WTC11 (cell line): ENCODE measurements at regions not wholly inside any gene's neighbourhood (a gene's known extent, or its start where the extent isn't known, plus 50 kb on each side); places are given as distances from the start of the nearest gene placed in this dataset.

ENCODE experiments used
- ATAC-seq: fragments of 200-7000 bp; cut with Tn5 transposase; 2 replicates; pipeline ENCODE4 v1.10.0; 2021; ENCODE audit warnings: mild to moderate bottlenecking, moderate library complexity
- CTCF ChIA-PET: fragments of 300-600 bp; sonication (Branson Sonifier 250); formaldehyde crosslinking; loops from one replicate; lab custom pipeline; 2021; ENCODE audit warnings: antibody characterized with exemption; lab: Charles Lee
- POLR2A ChIA-PET: fragments of 350-600 bp; sonication (Branson Sonifier 250); formaldehyde crosslinking; loops from one replicate; lab custom pipeline; 2021; ENCODE audit warnings: antibody characterized with exemption; lab: Charles Lee
- DNase-seq: peaks from one replicate; pipeline ENCODE4 v3.0.0; 2021; ENCODE audit warnings: low spot score
- H3K27ac Mint-ChIP-seq: 2 replicates; pipeline ENCODE4 v1.8.0; 2021; ENCODE audit warnings: mixed read lengths
- H3K27me3 Mint-ChIP-seq: 2 replicates; pipeline ENCODE4 v1.8.0; 2021; ENCODE audit warnings: low read depth, mild to moderate bottlenecking, moderate library complexity, mixed read lengths
- H3K36me3 Mint-ChIP-seq: 2 replicates; pipeline ENCODE4 v1.8.0; 2021; ENCODE audit warnings: mixed read lengths
- H3K4me1 Mint-ChIP-seq: 2 replicates; pipeline ENCODE4 v1.8.0; 2022; ENCODE audit warnings: mixed read lengths
- H3K4me3 Mint-ChIP-seq: 2 replicates; pipeline ENCODE4 v1.8.0; 2021; ENCODE audit warnings: mild to moderate bottlenecking, moderate library complexity, mixed read lengths
- H3K9me3 Mint-ChIP-seq: 2 replicates; pipeline ENCODE4 v1.8.0; 2021; ENCODE audit warnings: mixed read lengths
- AFF4 ChIP-seq: sonication (generic); formaldehyde crosslinking; IDR thresholded peaks from 2 replicates; pipeline ENCODE4 v1.8.1; 2023; ENCODE audit warnings: mild to moderate bottlenecking, missing genetic modification reagents, borderline replicate concordance
- CTCF ChIP-seq: fragments of 200-600 bp; IDR thresholded peaks from 2 replicates; pipeline ENCODE4 v1.8.0; 2022; ENCODE audit warnings: antibody characterized with exemption
- JUN ChIP-seq: sonication (generic); formaldehyde crosslinking; IDR thresholded peaks from 2 replicates; pipeline ENCODE4 v1.8.0; 2023; ENCODE audit warnings: mild to moderate bottlenecking, missing genetic modification reagents
- KAT7 ChIP-seq: sonication (generic); formaldehyde crosslinking; IDR thresholded peaks from 2 replicates; pipeline ENCODE4 v1.8.1; 2023; ENCODE audit warnings: missing genetic modification reagents, mild to moderate bottlenecking, borderline replicate concordance
- MAX ChIP-seq: sonication (generic); formaldehyde crosslinking; IDR thresholded peaks from 2 replicates; pipeline ENCODE4 v1.8.0; 2022; ENCODE audit warnings: mild to moderate bottlenecking, missing genetic modification reagents
- NFYB ChIP-seq: sonication (generic); formaldehyde crosslinking; conservative IDR thresholded peaks from 2 replicates; pipeline ENCODE4 v1.8.0; 2022; ENCODE audit warnings: low read depth, missing genetic modification reagents
- RORB ChIP-seq: fragments of 250-450 bp; sonication (Bioruptor Pico); IDR thresholded peaks from 2 replicates; pipeline ENCODE4 v1.9.0; 2021; ENCODE audit warnings: mild to moderate bottlenecking
- TCF7 ChIP-seq: sonication (generic); formaldehyde crosslinking; IDR thresholded peaks from 2 replicates; pipeline ENCODE4 v1.8.0; 2022; ENCODE audit warnings: mild to moderate bottlenecking, low read depth, missing genetic modification reagents, moderate library complexity
- ZNF219 ChIP-seq: sonication (generic); formaldehyde crosslinking; IDR thresholded peaks from 2 replicates; pipeline ENCODE4 v1.8.0; 2023; ENCODE audit warnings: missing genetic modification reagents, mild to moderate bottlenecking, borderline replicate concordance
- ZNF263 ChIP-seq: sonication (generic); formaldehyde crosslinking; IDR thresholded peaks from 2 replicates; pipeline ENCODE4 v1.8.1; 2022; ENCODE audit warnings: low read depth, mild to moderate bottlenecking, moderate library complexity, missing genetic modification reagents
- TF ChIP-seq, protein P1 (sequence below): sonication (generic); formaldehyde crosslinking; IDR thresholded peaks from 2 replicates; pipeline ENCODE4 v1.8.1; 2023; ENCODE audit warnings: mild to moderate bottlenecking, moderate library complexity, missing genetic modification reagents
- TF ChIP-seq, protein P2 (sequence below): sonication (generic); formaldehyde crosslinking; conservative IDR thresholded peaks from 2 replicates; pipeline ENCODE4 v1.8.1; 2023; ENCODE audit warnings: mild to moderate bottlenecking, low read depth, missing genetic modification reagents, moderate library complexity

- ATAC-seq (no peak), DNase-seq (no peak)
- H3K27me3 Mint-ChIP-seq: no peaks in the 10 kb centered on the region
- no peak overlapping the region for H3K4me3 Mint-ChIP-seq
- ChIA-PET CTCF (no interaction called here), POLR2A (no interaction called here)
- TF ChIP-seq TCF7 (CRISPR knock-in tag) (no peak), JUN (CRISPR knock-in tag) (no peak), RORB (CRISPR knock-in tag) (no peak), ZNF263 (CRISPR knock-in tag) (no peak), KAT7 (CRISPR knock-in tag) (no peak), MAX (CRISPR knock-in tag) (no peak), AFF4 (CRISPR knock-in tag) (no peak), NFYB (no peak), ZNF219 (CRISPR knock-in tag) (no peak), CTCF (no peak)
- TF ChIP-seq, protein P1, sequence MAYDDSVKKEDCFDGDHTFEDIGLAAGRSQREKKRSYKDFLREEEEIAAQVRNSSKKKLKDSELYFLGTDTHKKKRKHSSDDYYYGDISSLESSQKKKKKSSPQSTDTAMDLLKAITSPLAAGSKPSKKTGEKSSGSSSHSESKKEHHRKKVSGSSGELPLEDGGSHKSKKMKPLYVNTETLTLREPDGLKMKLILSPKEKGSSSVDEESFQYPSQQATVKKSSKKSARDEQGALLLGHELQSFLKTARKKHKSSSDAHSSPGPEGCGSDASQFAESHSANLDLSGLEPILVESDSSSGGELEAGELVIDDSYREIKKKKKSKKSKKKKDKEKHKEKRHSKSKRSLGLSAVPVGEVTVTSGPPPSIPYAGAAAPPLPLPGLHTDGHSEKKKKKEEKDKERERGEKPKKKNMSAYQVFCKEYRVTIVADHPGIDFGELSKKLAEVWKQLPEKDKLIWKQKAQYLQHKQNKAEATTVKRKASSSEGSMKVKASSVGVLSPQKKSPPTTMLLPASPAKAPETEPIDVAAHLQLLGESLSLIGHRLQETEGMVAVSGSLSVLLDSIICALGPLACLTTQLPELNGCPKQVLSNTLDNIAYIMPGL: no peak
- TF ChIP-seq, protein P2, sequence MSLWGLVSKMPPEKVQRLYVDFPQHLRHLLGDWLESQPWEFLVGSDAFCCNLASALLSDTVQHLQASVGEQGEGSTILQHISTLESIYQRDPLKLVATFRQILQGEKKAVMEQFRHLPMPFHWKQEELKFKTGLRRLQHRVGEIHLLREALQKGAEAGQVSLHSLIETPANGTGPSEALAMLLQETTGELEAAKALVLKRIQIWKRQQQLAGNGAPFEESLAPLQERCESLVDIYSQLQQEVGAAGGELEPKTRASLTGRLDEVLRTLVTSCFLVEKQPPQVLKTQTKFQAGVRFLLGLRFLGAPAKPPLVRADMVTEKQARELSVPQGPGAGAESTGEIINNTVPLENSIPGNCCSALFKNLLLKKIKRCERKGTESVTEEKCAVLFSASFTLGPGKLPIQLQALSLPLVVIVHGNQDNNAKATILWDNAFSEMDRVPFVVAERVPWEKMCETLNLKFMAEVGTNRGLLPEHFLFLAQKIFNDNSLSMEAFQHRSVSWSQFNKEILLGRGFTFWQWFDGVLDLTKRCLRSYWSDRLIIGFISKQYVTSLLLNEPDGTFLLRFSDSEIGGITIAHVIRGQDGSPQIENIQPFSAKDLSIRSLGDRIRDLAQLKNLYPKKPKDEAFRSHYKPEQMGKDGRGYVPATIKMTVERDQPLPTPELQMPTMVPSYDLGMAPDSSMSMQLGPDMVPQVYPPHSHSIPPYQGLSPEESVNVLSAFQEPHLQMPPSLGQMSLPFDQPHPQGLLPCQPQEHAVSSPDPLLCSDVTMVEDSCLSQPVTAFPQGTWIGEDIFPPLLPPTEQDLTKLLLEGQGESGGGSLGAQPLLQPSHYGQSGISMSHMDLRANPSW (CRISPR knock-in tag): no peak
- peaks cover 2% of the 10 kb centered on the region; the same call in 1 of the 2 replicates for H3K9me3 Mint-ChIP-seq
- no peaks in the 10 kb centered on the region for H3K36me3 Mint-ChIP-seq
- H3K4me1 Mint-ChIP-seq: peaks cover 5% of the 10 kb centered on the region
- no peak overlapping the region for H3K27ac Mint-ChIP-seq
Measured at GRCh38 chr10:78777867-78778266, 290.9 kb upstream of the ZMIZ1 start.

DNA sequence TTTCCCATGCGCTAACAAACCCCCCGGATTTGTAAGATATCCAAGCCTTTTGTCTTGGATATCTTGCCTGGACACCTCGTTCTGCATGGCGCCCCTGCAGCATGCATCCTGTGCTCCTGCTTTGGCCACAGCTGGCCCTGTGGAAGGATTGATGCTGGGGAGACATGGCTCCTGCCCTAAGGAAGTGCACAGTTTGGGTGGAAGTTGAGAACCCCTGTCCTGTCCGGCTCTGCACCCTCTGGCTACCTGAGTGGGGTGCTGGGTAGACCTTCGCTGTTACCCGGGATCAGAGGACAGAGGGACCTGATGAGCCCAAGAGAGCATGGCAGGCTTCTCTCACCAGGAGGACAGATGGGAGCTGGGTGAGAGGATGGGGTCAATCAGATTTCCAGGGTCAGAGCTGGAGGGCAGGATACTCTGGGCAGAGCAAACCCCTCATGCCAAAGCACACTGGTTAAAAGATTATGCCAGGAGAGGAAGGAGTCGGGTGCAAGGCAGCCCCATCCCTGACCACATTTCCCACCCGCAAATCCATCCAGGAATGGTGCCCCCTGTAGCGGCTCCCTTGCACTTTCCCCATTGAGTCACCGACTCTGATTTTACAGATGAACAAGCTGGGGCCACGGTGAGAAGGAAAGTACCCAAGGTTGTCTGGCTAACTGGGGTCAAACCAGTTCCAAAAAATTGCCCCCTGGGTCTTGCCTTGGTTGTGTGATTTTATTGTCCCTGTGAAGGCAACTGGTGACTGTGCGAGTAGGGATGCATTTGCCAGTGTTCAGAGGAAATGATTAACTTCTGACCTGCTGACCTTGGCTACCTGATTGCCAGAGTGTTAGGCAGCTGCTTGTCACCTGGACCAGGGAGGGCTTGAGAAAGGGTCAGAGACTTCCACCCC is 290.1 kb upstream of the ZMIZ1 start:
- H3K4me3 Mint-ChIP-seq: no peak overlapping the region
- peaks cover 5% of the 10 kb centered on the region for H3K4me1 Mint-ChIP-seq
- peaks cover 4% of the 10 kb centered on the region for H3K36me3 Mint-ChIP-seq
- ATAC-seq: no peak
- no peak for TF ChIP-seq MAX (CRISPR knock-in tag)
- POLR2A ChIA-PET: no interaction called here
- CTCF ChIA-PET: no interaction called here
- no peak for DNase-seq
- H3K27ac Mint-ChIP-seq: no peak overlapping the region
- H3K27me3 Mint-ChIP-seq: peaks cover 3% of the 10 kb centered on the region
- H3K9me3 Mint-ChIP-seq: peaks cover 10% of the 10 kb centered on the region
